ENCODE measurements at regions not wholly inside any gene's neighbourhood (a gene's known extent, or its start where the extent isn't known, plus 50 kb on each side); places are given as distances from the start of the nearest gene placed in this dataset.

DNA sequence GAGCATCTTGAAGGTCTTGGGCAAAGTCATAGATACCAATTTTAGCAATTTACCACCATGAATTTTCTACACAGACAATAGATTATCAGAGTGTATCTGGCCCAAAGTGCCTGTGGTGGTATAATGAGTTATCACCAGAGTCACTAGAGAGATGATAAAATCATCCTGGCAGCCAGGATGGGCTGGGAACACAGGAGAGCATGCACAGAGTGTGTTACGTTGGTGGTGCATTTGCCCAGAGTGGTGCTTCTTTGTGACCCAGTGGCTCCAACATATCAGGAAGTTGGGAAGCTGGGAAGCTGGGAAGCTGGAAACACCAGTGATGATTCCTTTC is 236.7 kb upstream of the PROX1 start:
- Mint-ChIP-seq H3K4me1 (no peaks in the 10 kb centered on the region), H3K4me3 (no peak overlapping the region), H3K27me3 (ENCODE audit: low read depth) (no peaks in the 10 kb centered on the region), H3K36me3 (no peaks in the 10 kb centered on the region), H3K9me3 (peaks cover 3% of the 10 kb centered on the region), H3K27ac (no peak overlapping the region)
- ChIA-PET CTCF (no interaction called here), POLR2A (no interaction called here)
- TF ChIP-seq, protein P1, sequence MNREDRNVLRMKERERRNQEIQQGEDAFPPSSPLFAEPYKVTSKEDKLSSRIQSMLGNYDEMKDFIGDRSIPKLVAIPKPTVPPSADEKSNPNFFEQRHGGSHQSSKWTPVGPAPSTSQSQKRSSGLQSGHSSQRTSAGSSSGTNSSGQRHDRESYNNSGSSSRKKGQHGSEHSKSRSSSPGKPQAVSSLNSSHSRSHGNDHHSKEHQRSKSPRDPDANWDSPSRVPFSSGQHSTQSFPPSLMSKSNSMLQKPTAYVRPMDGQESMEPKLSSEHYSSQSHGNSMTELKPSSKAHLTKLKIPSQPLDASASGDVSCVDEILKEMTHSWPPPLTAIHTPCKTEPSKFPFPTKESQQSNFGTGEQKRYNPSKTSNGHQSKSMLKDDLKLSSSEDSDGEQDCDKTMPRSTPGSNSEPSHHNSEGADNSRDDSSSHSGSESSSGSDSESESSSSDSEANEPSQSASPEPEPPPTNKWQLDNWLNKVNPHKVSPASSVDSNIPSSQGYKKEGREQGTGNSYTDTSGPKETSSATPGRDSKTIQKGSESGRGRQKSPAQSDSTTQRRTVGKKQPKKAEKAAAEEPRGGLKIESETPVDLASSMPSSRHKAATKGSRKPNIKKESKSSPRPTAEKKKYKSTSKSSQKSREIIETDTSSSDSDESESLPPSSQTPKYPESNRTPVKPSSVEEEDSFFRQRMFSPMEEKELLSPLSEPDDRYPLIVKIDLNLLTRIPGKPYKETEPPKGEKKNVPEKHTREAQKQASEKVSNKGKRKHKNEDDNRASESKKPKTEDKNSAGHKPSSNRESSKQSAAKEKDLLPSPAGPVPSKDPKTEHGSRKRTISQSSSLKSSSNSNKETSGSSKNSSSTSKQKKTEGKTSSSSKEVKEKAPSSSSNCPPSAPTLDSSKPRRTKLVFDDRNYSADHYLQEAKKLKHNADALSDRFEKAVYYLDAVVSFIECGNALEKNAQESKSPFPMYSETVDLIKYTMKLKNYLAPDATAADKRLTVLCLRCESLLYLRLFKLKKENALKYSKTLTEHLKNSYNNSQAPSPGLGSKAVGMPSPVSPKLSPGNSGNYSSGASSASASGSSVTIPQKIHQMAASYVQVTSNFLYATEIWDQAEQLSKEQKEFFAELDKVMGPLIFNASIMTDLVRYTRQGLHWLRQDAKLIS (CRISPR knock-in tag; IDR thresholded peaks at IDR 0.05; ENCODE audit: borderline replicate concordance) = no peak
- TF ChIP-seq EMX1 (CRISPR knock-in tag; IDR thresholded peaks at IDR 0.05) = no peak
- TF ChIP-seq CDX4 (CRISPR knock-in tag; IDR thresholded peaks at IDR 0.05; ENCODE audit: borderline replicate concordance) = no peak
- TF ChIP-seq ZNF219 (CRISPR knock-in tag; IDR thresholded peaks at IDR 0.05; ENCODE audit: borderline replicate concordance) = no peak
- no peak for TF ChIP-seq TEAD1 (CRISPR knock-in tag; IDR thresholded peaks at IDR 0.05)
- TF ChIP-seq, protein P2, sequence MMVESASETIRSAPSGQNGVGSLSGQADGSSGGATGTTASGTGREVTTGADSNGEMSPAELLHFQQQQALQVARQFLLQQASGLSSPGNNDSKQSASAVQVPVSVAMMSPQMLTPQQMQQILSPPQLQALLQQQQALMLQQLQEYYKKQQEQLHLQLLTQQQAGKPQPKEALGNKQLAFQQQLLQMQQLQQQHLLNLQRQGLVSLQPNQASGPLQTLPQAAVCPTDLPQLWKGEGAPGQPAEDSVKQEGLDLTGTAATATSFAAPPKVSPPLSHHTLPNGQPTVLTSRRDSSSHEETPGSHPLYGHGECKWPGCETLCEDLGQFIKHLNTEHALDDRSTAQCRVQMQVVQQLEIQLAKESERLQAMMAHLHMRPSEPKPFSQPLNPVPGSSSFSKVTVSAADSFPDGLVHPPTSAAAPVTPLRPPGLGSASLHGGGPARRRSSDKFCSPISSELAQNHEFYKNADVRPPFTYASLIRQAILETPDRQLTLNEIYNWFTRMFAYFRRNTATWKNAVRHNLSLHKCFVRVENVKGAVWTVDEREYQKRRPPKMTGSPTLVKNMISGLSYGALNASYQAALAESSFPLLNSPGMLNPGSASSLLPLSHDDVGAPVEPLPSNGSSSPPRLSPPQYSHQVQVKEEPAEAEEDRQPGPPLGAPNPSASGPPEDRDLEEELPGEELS (CRISPR knock-in tag; IDR thresholded peaks at IDR 0.05) = no peak
- no peak for TF ChIP-seq NR3C1 (CRISPR knock-in tag; conservative IDR thresholded peaks at IDR 0.05; ENCODE audit: low read depth)
- no peak for TF ChIP-seq SOX15 (CRISPR knock-in tag; IDR thresholded peaks at IDR 0.05)
- TF ChIP-seq ZNF512 (CRISPR knock-in tag; IDR thresholded peaks at IDR 0.05; ENCODE audit: borderline replicate concordance) = no peak
- TF ChIP-seq, protein P3, sequence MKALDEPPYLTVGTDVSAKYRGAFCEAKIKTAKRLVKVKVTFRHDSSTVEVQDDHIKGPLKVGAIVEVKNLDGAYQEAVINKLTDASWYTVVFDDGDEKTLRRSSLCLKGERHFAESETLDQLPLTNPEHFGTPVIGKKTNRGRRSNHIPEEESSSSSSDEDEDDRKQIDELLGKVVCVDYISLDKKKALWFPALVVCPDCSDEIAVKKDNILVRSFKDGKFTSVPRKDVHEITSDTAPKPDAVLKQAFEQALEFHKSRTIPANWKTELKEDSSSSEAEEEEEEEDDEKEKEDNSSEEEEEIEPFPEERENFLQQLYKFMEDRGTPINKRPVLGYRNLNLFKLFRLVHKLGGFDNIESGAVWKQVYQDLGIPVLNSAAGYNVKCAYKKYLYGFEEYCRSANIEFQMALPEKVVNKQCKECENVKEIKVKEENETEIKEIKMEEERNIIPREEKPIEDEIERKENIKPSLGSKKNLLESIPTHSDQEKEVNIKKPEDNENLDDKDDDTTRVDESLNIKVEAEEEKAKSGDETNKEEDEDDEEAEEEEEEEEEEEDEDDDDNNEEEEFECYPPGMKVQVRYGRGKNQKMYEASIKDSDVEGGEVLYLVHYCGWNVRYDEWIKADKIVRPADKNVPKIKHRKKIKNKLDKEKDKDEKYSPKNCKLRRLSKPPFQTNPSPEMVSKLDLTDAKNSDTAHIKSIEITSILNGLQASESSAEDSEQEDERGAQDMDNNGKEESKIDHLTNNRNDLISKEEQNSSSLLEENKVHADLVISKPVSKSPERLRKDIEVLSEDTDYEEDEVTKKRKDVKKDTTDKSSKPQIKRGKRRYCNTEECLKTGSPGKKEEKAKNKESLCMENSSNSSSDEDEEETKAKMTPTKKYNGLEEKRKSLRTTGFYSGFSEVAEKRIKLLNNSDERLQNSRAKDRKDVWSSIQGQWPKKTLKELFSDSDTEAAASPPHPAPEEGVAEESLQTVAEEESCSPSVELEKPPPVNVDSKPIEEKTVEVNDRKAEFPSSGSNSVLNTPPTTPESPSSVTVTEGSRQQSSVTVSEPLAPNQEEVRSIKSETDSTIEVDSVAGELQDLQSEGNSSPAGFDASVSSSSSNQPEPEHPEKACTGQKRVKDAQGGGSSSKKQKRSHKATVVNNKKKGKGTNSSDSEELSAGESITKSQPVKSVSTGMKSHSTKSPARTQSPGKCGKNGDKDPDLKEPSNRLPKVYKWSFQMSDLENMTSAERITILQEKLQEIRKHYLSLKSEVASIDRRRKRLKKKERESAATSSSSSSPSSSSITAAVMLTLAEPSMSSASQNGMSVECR (CRISPR knock-in tag; IDR thresholded peaks at IDR 0.05; ENCODE audit: borderline replicate concordance) = no peak
- no peak for TF ChIP-seq HMGA2 (CRISPR knock-in tag; IDR thresholded peaks at IDR 0.05)
- DNase-seq (ENCODE audit: low spot score) (no peak), ATAC-seq (no peak)
